HFF-Myc (cell line): ENCODE measurements at regions not wholly inside any gene's neighbourhood (a gene's known extent, or its start where the extent isn't known, plus 50 kb on each side); places are given as distances from the start of the nearest gene placed in this dataset.

Experiments used
- DNase-seq: peaks from one replicate; pipeline ENCODE4 v3.0.0-alpha.2; 2011; ENCODE audit warnings: low read depth; ENCODE audit errors: extremely low read depth
- H3K4me3 ChIP-seq: replicated peaks from 2 replicates; pipeline ENCODE4 v1.5.1; 2011; ENCODE audit warnings: low read depth, mild to moderate bottlenecking, control low read depth, low read length
- TF ChIP-seq, protein P1 (sequence below): IDR thresholded peaks from 2 replicates; pipeline ENCODE4 v1.5.1; 2012; ENCODE audit warnings: mild to moderate bottlenecking, low read depth, low read length, control low read depth; ENCODE audit errors: missing control alignments

DNA sequence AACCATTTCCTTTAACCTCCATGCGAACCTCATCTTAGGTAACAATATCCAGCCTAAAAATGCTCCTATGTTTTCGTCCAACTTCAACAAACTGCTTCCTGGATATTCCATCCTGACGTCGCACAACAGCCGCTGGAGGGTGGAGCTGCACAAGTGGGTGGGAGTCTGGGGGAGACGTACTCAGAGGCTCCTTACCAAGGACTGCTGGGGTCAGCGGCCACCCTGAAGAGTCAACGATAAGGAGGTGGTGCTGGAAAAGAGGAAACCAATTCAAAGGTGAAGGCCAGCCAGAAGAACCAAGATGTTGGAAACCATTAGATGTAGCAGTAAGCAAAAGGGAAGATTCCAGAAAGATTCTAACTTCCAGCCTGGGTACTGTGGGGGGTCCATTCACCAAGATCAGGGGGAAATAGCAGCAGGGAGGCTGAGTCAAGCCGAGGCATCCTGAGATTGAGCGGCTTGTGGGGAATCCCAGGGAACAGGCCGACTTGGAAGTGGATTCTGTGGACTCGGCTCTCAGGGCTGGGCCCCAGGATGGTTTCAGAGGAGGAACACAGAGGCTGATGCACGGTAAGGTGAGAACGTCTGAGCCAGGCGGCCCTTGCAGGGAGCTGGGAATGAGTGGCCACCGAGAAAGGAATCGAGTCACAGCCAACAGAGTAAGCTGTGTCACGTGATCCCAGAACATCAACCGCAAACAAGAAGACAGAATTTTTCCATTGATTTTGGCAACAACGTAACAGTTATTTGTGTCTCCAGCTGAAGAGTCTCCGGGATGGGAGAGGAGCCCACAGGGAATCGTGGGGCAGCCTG is 375.7 kb downstream of the NPHP4 start:
- DNase-seq, result no peak
- TF ChIP-seq, protein P1, sequence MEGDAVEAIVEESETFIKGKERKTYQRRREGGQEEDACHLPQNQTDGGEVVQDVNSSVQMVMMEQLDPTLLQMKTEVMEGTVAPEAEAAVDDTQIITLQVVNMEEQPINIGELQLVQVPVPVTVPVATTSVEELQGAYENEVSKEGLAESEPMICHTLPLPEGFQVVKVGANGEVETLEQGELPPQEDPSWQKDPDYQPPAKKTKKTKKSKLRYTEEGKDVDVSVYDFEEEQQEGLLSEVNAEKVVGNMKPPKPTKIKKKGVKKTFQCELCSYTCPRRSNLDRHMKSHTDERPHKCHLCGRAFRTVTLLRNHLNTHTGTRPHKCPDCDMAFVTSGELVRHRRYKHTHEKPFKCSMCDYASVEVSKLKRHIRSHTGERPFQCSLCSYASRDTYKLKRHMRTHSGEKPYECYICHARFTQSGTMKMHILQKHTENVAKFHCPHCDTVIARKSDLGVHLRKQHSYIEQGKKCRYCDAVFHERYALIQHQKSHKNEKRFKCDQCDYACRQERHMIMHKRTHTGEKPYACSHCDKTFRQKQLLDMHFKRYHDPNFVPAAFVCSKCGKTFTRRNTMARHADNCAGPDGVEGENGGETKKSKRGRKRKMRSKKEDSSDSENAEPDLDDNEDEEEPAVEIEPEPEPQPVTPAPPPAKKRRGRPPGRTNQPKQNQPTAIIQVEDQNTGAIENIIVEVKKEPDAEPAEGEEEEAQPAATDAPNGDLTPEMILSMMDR, result no peak
- H3K4me3 ChIP-seq, result no peak overlapping the region

DNA sequence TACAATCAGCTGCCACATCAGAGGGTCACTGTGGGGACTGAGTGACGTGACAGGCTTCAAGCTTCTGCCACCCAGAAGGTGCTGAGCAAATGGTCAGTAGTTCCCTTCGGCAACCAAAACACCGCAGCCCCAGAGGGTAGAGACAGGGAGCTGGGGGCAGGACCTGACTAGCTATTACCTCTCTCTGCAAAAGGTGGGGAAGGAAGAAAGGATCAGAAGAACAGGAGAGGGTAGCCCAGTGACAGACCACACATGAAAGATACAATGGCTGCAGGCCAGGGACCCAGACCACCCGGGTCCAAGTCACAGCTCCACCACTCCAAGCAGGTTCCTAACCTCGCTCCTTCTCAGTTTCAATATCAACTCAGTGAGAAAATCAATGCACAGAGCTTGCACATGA is 377.1 kb downstream of the NPHP4 start:
- TF ChIP-seq, protein P1, result no peak
- no peak for DNase-seq
- H3K4me3 ChIP-seq, result no peak overlapping the region

DNA sequence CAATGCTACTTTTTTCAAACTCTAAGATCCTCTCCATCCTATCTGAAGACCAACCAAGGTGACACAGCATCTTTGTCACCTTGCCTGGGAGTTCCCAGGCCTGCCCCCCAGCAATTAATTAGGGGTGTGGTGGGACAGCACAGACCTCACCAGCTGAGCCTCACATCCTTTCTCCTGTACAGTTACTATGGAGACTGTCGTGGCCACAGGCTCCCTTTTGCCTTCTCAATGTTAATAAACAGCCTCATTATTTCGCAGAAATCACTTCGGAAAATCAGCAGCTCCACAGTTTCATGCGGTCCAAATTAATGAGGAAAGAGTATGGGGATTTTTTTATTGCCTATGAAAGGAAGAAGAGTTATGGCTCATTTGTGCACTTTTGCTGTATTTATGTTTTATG is 378.3 kb downstream of the NPHP4 start:
- H3K4me3 ChIP-seq, result no peak overlapping the region
- TF ChIP-seq, protein P1, result no peak
- no peak for DNase-seq

DNA sequence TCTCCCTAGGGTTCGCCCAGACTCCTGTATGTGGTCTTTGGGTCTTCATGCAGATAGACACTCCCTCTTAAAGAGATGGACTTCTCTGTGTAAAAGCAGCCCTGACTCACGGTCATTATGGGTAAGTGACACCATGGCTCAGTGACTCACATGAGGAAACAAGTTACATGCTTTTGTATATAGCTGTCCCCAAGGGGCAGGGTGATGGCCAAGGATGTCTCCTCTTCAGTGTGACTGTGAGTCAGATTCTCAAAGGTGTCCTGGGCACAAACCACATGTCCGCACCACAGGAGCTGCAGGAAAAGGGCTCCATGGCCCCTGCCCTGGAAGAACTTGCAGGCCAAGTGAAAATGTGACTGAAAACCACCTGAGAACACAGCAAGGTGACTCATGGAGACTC is 380.4 kb downstream of the NPHP4 start:
- H3K4me3 ChIP-seq, result no peak overlapping the region
- no peak for DNase-seq
- TF ChIP-seq, protein P1, result no peak

DNA sequence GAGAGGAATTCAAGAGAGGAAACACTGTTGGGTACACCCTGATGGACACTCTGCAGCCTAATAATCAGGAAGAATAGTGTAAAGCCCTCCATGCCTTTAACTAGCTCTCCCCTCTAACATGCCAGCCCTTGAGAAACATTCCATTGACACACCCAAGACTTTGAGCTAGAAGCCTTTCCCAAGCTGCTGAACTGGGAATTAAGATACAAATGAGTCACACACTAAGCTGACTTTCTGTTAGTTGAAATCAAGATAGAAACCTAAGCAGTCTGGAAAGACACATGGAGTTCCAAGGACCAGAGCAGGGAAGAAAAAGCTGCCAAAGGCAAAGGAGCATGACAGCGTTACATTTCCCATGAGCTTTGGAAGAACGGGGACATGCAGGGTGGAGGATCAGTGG is 380.8 kb downstream of the NPHP4 start:
- DNase-seq, result no peak
- no peak overlapping the region for H3K4me3 ChIP-seq
- TF ChIP-seq, protein P1, result no peak

DNA sequence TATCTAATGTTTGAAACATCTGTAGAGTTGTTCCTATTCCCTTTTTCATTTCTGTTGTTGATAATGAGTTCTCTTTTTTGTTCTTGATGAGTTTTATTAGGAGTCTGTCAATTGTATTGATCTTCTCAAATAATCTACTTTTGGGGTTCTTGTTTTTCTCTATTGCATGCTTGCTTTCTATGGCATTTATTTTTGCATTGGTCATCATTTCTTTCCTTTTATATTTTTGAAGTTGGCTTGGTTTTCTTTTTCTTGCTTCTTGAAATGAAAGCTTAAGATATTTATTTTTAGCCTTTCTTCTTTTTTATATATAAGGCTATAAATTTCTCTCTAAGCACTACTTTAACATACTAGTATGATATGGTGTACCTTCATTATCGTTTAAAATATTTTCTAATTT is 381.8 kb downstream of the NPHP4 start:
- TF ChIP-seq, protein P1, result no peak
- H3K4me3 ChIP-seq, result no peak overlapping the region
- DNase-seq, result no peak
